GM12872 (cell line): ENCODE measurements at regions not wholly inside any gene's neighbourhood (a gene's known extent, or its start where the extent isn't known, plus 50 kb on each side); places are given as distances from the start of the nearest gene placed in this dataset.

ENCODE experiments used
- CTCF ChIP-seq: IDR thresholded peaks from 3 replicates; pipeline ENCODE4 v1.5.1; 2011; ENCODE audit warnings: low read depth, mild to moderate bottlenecking, low read length, moderate library complexity; ENCODE audit not compliant: insufficient read depth

DNA sequence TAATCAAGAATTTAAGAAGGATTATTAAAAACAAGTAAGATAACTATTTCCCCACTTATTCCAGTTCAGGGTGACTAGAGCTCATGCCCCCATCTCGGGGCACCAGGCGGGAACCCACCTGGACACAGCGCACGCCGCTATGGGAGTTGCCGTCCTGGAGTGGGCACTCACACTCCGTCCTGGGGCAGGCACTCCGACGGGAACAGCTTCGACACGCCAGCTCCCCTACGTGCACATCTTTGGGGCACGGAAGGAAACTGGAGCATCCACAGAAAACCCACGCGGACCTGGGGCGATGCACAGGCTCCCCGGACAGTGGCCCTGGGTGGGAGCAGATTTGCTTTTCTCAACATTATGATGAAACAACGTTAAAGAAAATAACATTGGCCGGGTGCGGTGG lies 52.0 kb upstream of the GATA5 start:
- TF ChIP-seq CTCF: no peak

DNA sequence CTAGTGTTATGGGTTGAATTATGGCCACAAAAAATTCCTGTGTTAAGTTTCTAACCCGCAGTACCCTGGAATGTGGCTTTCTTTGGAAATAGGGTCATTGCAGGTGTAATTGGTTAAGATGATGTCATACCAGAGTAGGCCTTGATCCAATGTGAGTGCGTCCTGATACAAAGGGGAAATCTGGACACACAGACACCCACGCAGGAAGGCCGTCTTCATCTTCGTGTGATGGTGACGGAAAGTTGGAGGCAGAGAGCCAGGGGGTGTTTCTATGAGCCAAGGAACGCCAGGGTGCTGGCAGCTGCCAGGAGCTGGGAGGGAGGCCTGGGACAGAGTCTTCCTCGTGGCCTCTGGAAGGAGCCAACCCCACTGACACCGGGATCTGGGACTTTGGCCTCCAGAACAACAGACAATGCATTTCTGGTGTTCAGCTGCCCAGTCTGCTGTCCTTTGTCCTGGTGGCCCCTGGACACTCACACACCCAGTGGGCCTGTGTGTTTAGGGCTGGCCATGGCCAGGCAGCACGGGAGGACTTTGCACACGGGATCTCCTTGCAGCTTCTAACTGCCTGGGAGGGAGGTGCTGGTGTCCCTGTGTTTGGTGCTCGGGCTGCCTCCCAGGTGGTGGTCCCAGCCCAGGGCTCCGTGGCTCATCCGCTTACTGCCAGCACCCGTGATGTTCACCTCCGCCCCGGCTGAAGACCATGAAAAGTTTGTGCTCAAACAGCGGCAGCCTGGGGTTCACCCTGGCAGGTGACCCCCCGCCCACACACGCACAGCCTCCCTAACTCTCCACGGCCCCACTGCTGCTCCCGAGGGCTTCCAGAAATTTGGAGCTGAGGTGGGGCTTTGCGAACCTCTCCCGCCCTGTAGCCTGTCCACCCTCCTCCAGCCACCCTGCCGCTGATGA lies 53.4 kb upstream of the GATA5 start:
- TF ChIP-seq CTCF: no peak

DNA sequence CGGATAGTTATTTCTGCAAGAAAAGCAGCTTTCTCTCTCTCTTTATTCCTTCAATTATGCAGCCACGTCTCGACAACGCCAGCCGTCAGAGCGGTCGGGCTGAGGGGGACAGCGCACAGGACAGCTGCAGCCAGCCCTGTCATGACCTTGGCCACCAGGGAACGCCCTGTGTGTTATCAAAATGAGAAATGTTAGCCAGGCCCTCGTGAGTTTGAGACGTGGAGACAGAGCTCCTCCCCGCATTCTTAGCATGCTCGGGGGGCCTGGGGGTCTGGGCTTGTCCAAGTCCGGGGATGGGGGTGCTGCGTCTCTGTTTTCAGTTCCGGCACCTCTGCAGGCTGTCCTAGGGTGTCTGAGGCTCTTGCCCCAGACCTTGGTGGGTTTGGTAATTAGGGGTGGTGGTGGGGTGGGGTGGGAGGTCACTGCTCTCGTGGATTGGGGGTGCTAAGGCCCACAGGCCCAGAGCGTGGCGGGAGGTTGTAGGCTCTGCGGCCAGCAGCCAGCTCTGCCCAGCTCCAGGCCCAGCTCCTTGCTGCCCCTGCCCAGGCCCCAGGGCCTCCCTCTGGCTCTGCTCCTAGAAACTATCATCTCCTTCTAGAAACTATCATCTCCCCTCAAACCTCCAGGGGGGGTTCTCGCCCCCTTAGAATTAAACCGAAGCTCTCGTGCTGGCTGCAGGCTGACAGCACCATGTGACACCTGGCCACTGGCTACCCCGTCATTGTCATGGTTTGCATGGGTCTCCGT lies 54.3 kb upstream of the GATA5 start:
- TF ChIP-seq CTCF: no peak

- no peak for TF ChIP-seq CTCF
These were observed 54.8 kb upstream of the GATA5 start for GRCh38 chr20:62530643-62531032.

GRCh38 chr20:62531046-62531838 lies 55.4 kb upstream of the GATA5 start:
- no peak for TF ChIP-seq CTCF

DNA sequence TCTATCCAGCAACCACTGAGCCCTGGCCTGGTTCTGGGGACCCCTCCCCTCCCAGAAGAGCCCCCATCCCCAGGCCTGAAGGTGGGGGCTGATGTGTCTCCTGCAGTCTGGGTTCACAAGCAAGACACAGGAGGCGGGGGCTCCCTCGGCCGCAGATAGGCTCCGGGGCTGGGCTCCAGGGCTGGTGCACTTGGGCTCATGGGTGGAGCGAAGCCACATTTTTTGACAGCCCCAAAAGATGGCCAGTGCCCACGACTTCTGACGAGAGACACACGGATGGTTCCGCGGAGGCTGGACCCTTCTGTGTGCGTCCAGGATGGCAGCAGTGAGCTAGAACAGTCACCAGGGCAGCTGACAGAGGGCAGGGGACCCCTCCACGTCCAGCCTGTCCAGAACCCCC lies 57.1 kb upstream of the GATA5 start:
- no peak for TF ChIP-seq CTCF
